Pancreas (tissue), 10 donors: ENCODE measurements at regions not wholly inside any gene's neighbourhood (a gene's known extent, or its start where the extent isn't known, plus 50 kb on each side); places are given as distances from the start of the nearest gene placed in this dataset.

ENCODE experiments used
- ATAC-seq, 4 donors: fragments of 200-7000 bp; cut with Tn5 transposase; one replicate each; pipeline versions ENCODE4 v1.8.0 to v1.9.1; 2020; ENCODE audit warnings: mild to moderate bottlenecking in 4 of 4, moderate library complexity in 4 of 4
- DNase-seq, 6 donors: peaks; one replicate each; pipeline ENCODE4 v3.0.0-alpha.2; 2020
- FAIRE-seq: peaks from 2 replicates; lab custom pipeline; 2012; peaks lifted over from hg19 to GRCh38; lab: Jason Lieb, UNC
- H3K27ac ChIP-seq, 4 donors: fragments of 200-600 bp; sonication (generic); 1 replicate in 3 of 4; 2 replicates in 1 of 4; pipeline versions ENCODE4 v1.5.0 to v1.8.0; 2020
- H3K27me3 ChIP-seq, 4 donors: fragments of 200-600 bp; one replicate each; pipeline ENCODE4 v1.8.0; 2021
- H3K36me3 ChIP-seq, 3 donors: fragments of 200-600 bp; sonication (generic) in 1 of 3; one replicate each; pipeline versions ENCODE4 v1.5.0 to v1.8.0; 2020 to 2021
- H3K4me1 ChIP-seq, 3 donors: fragments of 200-600 bp; one replicate each; pipeline ENCODE4 v1.8.0; 2021
- H3K4me3 ChIP-seq, 4 donors: fragments of 200-600 bp; sonication (generic) in 2 of 4; one replicate each; pipeline versions ENCODE4 v1.5.0 to v1.8.0; 2020 to 2021
- H3K9me3 ChIP-seq, 4 donors: fragments of 200-600 bp; one replicate each; pipeline ENCODE4 v1.8.0; 2021
- WGBS, 2 donors: extraction: QIAGEN DNeasy Blood & Tissue Kit; methylation state at CpG; one replicate each; pipeline ENCODE4 v1.1.7; 2013; 5-methylcytosine and 5-hydroxymethylcytosine counted together
- intact Hi-C, 3 donors: fragments of 100-400 bp; cut with DNase I; formaldehyde crosslinking; loops; one replicate each; pipeline versions ENCODE4 v1.11.1 to v1.14.2; 2022
- TF ChIP-seq, protein P1 (sequence below), 4 donors: fragments of 200-600 bp; sonication (generic) in 3 of 4; IDR thresholded peaks; one replicate each; pipeline versions ENCODE4 v1.5.0 to v1.8.0; 2021; ENCODE audit warnings: antibody characterized with exemption in 4 of 4
- donor health status: healthy with polysubstance abuse.
- donor health status: DM: no; HTN: no; CAD: no; lungs with moderate emphysema.
- donor health status: DM: no; HTN: no; CAD: no.
- donor health status: control.
- donor health status: control.
- donor health status: Bipolar disorder and iron deficiency.
- donor health status: DM: yes; HTN: yes; CAD: no.
- donor health status: DM: no; HTN: no; CAD: no.
- donor health status: DM: no; HTN: no; CAD: no.
- donor health status: DM: yes; HTN: yes; CAD: no.

DNA sequence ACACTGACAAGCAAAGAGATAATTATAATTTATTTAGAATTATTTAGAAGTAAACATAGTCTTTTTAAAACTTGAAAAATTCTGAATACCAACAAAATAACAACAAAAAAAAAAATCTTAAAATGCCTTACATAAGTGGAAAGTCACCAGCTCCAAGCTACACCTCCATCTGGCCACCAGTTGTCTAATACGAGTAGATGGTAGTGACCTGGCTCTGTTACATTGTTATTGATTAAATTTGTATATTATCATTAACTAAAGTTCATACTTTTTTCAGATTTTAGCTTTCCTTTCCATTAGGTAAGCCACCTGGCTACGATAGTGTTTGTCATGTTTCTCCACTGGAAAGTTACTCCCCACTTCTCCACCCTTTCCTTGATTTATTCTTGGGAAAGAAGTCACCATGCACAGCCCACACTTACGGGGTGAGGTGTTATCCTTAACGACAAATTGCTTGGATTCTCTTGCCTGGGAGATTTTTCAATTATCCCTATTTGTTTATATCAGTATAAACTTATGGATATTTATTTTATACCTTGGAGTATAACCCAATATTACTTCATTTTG lies 464.5 kb upstream of the CHAC2 start:
- Histone ChIP-seq H3K4me3 (no peak overlapping the region), H3K27ac (no peak overlapping the region), H3K36me3 (no peaks in the 10 kb centered on the region), H3K9me3 (no peaks in the 10 kb centered on the region), H3K27me3 (no peaks in the 10 kb centered on the region), H3K4me1 (no peaks in the 10 kb centered on the region)
- ATAC-seq (peak in 2 of 4 donors; percentile 42 to 69), FAIRE-seq (no peak), DNase-seq (no peak)
- 74 to 80% methylated on average over 4 of the region's 4 CpGs for WGBS, 2 donors
- intact Hi-C loops, result no loop called here
- TF ChIP-seq, protein P1, sequence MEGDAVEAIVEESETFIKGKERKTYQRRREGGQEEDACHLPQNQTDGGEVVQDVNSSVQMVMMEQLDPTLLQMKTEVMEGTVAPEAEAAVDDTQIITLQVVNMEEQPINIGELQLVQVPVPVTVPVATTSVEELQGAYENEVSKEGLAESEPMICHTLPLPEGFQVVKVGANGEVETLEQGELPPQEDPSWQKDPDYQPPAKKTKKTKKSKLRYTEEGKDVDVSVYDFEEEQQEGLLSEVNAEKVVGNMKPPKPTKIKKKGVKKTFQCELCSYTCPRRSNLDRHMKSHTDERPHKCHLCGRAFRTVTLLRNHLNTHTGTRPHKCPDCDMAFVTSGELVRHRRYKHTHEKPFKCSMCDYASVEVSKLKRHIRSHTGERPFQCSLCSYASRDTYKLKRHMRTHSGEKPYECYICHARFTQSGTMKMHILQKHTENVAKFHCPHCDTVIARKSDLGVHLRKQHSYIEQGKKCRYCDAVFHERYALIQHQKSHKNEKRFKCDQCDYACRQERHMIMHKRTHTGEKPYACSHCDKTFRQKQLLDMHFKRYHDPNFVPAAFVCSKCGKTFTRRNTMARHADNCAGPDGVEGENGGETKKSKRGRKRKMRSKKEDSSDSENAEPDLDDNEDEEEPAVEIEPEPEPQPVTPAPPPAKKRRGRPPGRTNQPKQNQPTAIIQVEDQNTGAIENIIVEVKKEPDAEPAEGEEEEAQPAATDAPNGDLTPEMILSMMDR (IDR thresholded peaks at IDR 0.05), result no peak

- H3K27me3 ChIP-seq, result no peaks in the 10 kb centered on the region
- peak overlapping the region in 1 of 4 donors; percentile 13 for H3K4me3 ChIP-seq
- TF ChIP-seq, protein P1 (IDR thresholded peaks at IDR 0.05), result no peak
- no peak for DNase-seq
- H3K9me3 ChIP-seq, result no peaks in the 10 kb centered on the region
- FAIRE-seq, result no peak
- 77 to 82% methylated on average over 1 of the region's 1 CpG for WGBS, 2 donors
- intact Hi-C loops, result no loop called here
- H3K27ac ChIP-seq, result no peak overlapping the region
- no peaks in the 10 kb centered on the region for H3K36me3 ChIP-seq
- no peaks in the 10 kb centered on the region for H3K4me1 ChIP-seq
- peak in 2 of 4 donors; percentile 21 to 64 for ATAC-seq
Measured at GRCh38 chr2:53302455-53302854, 465.1 kb upstream of the CHAC2 start.

DNA sequence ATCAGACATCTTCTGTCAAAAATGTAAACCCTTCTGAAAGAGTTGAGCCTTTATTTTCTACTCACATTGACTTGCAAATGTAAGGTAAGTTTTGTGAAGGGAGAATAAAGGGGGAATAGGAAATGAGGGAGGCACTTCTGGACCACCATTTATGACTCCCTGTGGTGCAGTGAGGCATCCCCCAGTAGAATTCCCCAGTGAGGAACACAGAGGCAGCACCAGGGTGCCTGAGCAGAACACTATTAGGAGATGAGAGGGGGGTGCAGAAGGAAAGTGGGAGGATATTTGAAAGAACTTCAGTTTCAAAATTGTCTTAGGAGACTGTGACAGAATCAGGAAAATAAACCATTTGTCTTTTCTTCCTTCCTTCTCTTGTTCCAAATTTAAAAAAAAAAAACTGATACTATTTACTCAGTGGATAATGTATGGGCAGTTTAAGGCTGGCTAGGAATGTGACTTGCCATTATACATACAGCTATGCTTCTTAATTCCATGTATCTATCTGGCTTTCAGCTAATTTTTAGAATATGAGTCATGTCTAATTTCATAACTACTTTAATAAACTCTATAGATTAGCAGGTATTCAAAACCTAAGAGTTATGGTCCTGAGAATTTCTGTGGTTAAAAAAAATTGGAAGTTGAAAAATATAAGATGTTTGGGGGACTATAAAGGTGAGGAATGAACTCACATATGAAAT lies 478.1 kb upstream of the CHAC2 start:
- no peak for ATAC-seq
- Histone ChIP-seq H3K4me1 (no peaks in the 10 kb centered on the region), H3K27ac (no peak overlapping the region), H3K4me3 (no peak overlapping the region), H3K9me3 (no peaks in the 10 kb centered on the region), H3K36me3 (no peaks in the 10 kb centered on the region), H3K27me3 (no peaks in the 10 kb centered on the region)
- TF ChIP-seq, protein P1 (IDR thresholded peaks at IDR 0.05), result no peak
- no peak for DNase-seq
- intact Hi-C loops, result no loop called here
- FAIRE-seq, result no peak

GRCh38 chr2:53286345-53286744 lies 481.3 kb upstream of the CHAC2 start:
- Histone ChIP-seq H3K4me3 (no peak overlapping the region), H3K9me3 (no peaks in the 10 kb centered on the region), H3K27ac (no peak overlapping the region), H3K27me3 (no peaks in the 10 kb centered on the region), H3K4me1 (peaks cover 3 to 13% (median 4%) of the 10 kb centered on the region in 3 donors), H3K36me3 (no peaks in the 10 kb centered on the region)
- FAIRE-seq (no peak), DNase-seq (no peak), ATAC-seq (no peak)
- 91% methylated on average over 2 of the region's 2 CpGs for WGBS, 2 donors
- TF ChIP-seq, protein P1 (IDR thresholded peaks at IDR 0.05), result no peak
- intact Hi-C loops, result no loop called here

- WGBS, 2 donors, result 83 to 87% methylated on average over 1 of the region's 1 CpG
- H3K9me3 ChIP-seq, result no peaks in the 10 kb centered on the region
- no peak overlapping the region for H3K27ac ChIP-seq
- H3K4me3 ChIP-seq, result no peak overlapping the region
- FAIRE-seq (no peak), DNase-seq (no peak), ATAC-seq (no peak)
- no peaks in the 10 kb centered on the region for H3K36me3 ChIP-seq
- H3K27me3 ChIP-seq, result no peaks in the 10 kb centered on the region
- intact Hi-C loops, result no loop called here
- no peaks in the 10 kb centered on the region for H3K4me1 ChIP-seq
- TF ChIP-seq, protein P1 (IDR thresholded peaks at IDR 0.05), result no peak
Measured at GRCh38 chr2:53275743-53276142, 491.9 kb upstream of the CHAC2 start.
